Activated CD8-positive, alpha-beta memory T cell treated with anti-CD3 and anti-CD28 coated beads, Interleukin-2, amount 50 U/mL, for 24 hours (primary cell): ENCODE measurements at regions not wholly inside any gene's neighbourhood (a gene's known extent, or its start where the extent isn't known, plus 50 kb on each side); places are given as distances from the start of the nearest gene placed in this dataset.

ENCODE experiments used
- DNase-seq: peaks from one replicate; pipeline ENCODE4 v3.0.0-alpha.2; 2020; ENCODE audit errors: extremely low read depth

DNA sequence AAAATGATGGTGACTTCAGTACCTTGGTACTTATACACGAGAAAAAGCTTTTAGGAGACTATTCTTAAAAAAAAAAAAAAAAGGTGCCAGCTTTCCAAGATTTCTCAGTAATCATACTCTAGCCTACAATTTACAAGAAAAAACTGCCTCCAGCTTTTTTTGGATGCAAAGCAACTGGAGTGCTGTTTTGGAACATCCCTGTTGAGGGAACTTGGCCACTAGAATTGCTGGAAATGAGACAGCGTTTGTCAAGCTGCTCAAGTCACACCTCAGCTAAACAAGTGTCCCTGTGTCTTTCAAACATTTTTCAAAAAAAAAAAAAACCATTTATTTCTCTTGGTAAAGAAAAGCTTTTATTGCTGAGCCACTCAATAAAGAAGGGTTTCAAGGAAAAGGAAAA lies 413.1 kb upstream of the ARGLU1 start:
- no peak for DNase-seq

GRCh38 chr13:106967391-106967790 lies 399.5 kb upstream of the ARGLU1 start:
- DNase-seq, result no peak

- DNase-seq, result no peak
These were observed 395.2 kb upstream of the ARGLU1 start for GRCh38 chr13:106963151-106963550.

DNA sequence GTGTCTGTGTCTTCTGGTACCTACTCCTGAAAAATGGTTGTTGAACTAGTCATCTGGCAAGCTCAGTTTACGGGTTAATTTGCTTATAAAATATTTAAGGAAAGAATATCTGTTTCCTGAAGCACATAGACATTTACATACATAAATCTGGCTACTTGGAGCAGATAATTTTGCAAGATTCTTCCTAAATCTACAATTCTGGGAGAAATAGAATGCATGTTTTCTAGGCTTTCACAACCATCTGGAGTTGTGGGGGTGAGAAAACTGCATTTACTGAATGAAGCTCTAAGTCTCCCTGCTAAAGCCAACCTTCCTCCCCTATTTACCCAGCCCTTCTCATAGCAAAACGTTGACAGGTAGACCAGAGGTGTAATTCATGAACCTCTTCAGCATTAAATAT lies 393.7 kb upstream of the ARGLU1 start:
- no peak for DNase-seq

GRCh38 chr13:106961216-106961615 lies 393.3 kb upstream of the ARGLU1 start:
- DNase-seq, result no peak

- DNase-seq, result no peak
These were observed 390.7 kb upstream of the ARGLU1 start for GRCh38 chr13:106958621-106959048.

GRCh38 chr13:106942563-106942962 lies 374.6 kb upstream of the ARGLU1 start:
- no peak for DNase-seq

- no peak for DNase-seq
These were observed 373.8 kb upstream of the ARGLU1 start for GRCh38 chr13:106941779-106942178.

- no peak for DNase-seq
These were observed 359.5 kb upstream of the ARGLU1 start for GRCh38 chr13:106927421-106927820.

DNA sequence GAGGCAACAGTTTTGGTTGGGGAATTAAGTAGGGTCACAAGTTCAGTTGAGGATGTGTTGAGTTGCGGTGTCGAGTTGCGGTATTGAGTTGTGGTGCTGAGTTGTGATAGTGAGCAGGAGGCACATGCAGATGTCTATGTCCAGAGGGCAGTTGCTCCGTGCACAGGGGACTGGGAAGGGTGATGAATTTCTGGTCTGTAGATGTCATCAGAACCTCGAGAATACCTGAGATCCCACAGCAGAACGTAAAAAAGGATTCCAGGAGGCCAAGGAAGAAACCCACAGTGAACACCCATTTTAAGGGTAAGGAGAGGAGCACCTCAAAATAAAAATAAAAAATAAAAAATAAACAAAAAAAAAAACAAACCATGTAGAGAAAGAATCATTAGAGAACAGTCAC lies 354.4 kb upstream of the ARGLU1 start:
- no peak for DNase-seq

DNA sequence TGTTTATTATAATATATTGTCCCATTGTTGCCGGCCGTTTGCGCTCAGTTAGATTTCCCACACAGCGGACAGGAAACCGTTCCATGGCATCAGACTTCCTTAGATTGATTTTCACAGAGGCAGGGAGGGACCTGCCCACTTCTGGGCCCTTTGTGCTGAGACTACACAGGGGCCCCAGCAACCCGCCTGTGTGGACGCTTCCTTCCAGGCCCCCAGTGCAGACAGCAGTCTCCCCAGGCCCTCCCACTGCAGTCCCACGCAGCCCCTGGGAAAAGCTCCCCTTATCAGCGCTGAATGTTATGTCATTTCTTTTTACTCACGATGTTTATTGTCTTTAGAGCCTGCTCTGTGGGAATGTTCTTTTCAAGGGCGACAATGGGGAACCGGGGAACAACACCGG lies 351.7 kb upstream of the ARGLU1 start:
- DNase-seq, result no peak

- DNase-seq, result no peak
These were observed 351.2 kb upstream of the ARGLU1 start for GRCh38 chr13:106919133-106919532.

- no peak for DNase-seq
These were observed 350.6 kb upstream of the ARGLU1 start for GRCh38 chr13:106918557-106918860.

- DNase-seq, result peak; percentile 18
These were observed 350.0 kb upstream of the ARGLU1 start for GRCh38 chr13:106917673-106918556.

DNA sequence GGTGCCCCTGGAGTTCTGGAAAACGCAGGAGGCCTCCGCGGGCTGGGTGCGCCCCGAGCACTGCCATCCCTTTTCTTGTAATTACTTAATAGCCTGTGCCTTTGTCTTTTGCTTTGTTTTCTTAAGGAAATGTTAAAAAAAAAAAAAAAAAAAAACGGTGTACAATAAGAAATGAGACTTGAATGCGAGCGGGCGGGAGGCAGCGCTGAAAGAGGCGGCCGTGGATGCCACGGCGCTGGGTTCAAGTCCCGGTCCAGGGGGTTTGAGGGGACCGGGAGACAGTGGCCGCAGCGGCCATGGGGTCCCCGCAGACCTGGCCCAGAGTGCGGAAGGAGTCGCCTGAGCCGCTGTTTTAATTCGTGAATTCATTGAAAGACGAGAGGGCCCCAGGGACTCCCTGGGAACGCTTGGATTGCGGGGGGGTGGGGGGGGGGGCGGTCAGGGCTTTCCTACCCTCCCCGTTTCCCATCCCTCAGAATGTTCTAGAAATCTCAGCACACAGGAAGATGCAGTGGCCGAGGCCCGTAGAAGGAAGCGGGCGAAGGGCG lies 349.2 kb upstream of the ARGLU1 start:
- DNase-seq, result no peak

DNA sequence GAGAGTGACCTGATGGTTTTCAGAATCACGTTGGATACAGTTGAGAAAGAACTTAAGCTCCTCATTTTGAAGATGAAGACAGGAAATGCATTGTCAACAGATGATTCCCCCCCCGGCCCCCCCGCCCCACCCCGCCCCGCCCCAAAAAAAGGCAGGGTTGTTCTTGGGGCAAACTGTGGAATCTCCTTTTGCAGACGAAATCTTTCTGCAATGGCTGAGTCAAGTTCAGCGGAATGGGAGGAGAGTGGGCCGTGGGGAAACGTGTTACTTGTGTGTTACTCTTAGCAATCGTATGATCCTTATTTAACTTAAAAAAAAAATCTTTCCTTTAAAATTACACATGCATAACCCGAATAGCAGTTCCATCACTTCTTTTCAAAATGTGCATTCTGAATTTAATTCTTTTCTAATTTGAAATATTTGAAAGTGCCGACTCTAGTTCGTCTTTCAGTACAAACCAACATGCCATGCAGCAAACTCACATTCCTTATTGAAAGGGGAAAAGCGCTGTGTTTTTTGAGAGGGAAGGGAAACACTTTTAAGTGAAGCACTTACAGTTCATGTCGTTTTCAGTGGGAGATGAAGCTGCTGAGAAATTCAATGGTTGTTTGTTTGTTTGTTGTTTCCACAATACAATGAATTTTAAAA lies 348.5 kb upstream of the ARGLU1 start:
- no peak for DNase-seq

DNA sequence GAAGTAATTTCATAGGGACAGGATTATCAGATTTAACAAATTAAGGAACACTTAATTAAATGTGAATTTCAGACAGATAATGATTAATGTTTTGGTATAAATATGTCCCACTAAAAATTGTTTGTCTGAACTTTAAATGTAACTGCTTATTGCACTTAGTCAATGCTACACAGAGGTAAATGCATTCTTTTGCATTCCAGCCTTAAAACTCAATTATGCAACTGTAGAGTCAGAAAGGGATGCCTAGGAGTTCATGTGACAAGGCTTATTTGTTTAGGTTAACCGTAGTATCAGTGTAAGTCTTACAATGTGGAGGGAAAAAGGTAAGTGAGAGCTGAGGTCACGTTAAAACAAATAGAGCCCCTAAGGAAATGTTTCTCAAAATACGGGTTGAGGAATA lies 347.2 kb upstream of the ARGLU1 start:
- DNase-seq, result no peak

GRCh38 chr13:106911627-106912026 lies 343.7 kb upstream of the ARGLU1 start:
- no peak for DNase-seq

DNA sequence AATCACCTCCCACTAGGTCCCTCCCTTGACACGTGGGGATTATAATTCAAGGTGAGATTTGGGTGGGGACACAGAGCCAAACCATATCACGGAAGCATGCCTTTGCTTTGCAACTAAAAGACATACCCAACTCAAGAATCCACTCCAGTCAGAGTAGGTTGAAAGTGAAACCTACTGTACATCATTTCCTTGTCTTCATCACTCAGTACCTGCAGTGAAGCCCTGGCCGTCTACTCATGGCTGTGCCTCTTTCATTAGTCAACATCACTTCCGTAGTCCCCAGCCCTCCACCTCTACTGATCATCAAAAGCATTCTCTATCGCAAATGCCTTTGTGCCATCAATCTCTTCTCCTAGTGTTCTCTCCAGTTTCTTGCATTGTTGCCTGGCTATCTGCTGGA lies 343.1 kb upstream of the ARGLU1 start:
- DNase-seq, result no peak

DNA sequence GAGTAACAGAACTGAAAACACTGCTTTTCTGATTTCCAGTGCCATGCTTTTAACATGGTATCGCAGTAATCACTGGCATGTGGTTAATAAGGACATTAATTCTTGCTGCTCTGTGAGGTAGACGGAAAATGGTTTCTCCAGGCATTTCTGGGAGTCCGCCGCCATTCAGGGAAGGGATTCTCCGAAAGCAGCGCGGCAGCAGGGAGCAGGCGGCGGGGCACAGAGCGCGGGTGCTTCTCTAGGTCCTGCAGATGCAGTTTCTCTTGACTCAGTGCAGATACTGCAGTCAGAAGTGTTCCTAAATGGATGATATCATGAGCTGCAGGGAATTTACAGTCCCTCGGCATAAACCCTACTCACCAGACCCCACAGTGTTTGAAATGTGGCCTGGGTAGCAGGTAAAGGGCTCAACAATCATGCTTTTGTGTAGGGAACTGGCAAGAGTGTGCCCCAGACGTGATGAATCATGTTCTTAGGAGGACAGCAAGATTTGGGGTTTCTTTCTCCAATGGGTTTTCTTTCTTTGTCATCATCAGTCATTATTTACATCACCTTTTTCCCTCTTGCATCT lies 338.6 kb upstream of the ARGLU1 start:
- no peak for DNase-seq

- no peak for DNase-seq
These were observed 337.6 kb upstream of the ARGLU1 start for GRCh38 chr13:106905380-106906162.

DNA sequence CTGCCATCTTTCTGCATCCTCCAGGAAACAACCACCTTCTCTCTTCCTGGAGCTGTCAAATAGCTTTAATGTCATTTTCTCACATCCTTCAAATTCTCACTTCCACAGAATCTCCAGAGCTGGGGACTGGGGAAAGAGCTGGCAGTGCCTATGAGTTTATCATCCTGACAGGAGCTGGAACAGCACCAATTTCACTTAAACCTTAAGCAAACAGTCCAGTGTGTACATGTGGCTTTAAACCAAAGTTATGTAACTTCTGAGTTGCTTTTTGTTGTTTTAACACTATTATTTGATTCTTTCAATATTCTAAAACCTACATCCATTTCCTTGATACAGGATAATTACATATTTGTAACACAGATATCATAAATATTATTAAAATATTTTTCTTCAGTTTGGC lies 331.5 kb upstream of the ARGLU1 start:
- no peak for DNase-seq
